GM12872 (cell line): ENCODE measurements at regions not wholly inside any gene's neighbourhood (a gene's known extent, or its start where the extent isn't known, plus 50 kb on each side); places are given as distances from the start of the nearest gene placed in this dataset.

Experiments used
- TF ChIP-seq, protein P1 (sequence below): IDR thresholded peaks from 3 replicates; pipeline ENCODE4 v1.5.1; 2011; ENCODE audit warnings: low read depth, mild to moderate bottlenecking, low read length, moderate library complexity; ENCODE audit not compliant: insufficient read depth

- TF ChIP-seq, protein P1, sequence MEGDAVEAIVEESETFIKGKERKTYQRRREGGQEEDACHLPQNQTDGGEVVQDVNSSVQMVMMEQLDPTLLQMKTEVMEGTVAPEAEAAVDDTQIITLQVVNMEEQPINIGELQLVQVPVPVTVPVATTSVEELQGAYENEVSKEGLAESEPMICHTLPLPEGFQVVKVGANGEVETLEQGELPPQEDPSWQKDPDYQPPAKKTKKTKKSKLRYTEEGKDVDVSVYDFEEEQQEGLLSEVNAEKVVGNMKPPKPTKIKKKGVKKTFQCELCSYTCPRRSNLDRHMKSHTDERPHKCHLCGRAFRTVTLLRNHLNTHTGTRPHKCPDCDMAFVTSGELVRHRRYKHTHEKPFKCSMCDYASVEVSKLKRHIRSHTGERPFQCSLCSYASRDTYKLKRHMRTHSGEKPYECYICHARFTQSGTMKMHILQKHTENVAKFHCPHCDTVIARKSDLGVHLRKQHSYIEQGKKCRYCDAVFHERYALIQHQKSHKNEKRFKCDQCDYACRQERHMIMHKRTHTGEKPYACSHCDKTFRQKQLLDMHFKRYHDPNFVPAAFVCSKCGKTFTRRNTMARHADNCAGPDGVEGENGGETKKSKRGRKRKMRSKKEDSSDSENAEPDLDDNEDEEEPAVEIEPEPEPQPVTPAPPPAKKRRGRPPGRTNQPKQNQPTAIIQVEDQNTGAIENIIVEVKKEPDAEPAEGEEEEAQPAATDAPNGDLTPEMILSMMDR = no peak
These were observed 370.6 kb upstream of the IGFBP3 start for GRCh38 chr7:46291601-46292150.

DNA sequence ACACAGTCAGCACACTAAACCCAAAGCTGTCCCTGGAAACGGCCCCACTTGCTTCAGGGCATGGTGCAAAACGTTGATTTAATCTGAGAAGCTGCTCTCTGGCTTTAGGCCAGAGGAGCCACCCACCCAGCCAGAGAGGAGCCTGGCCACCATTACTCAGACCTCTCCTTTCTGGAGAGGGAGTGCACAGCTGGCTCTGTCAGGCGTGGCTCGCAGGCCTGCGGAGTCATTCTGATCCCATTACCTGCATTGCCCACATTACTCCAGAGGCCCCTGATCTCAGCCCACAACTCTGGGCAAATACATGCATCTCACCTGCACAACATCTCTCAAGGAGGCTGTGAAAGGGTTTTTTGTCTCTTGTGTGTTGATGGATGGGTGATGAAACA, 370.0 kb upstream of the IGFBP3 start:
- TF ChIP-seq, protein P1 = no peak

- TF ChIP-seq, protein P1 = no peak
These were observed 369.4 kb upstream of the IGFBP3 start for GRCh38 chr7:46290374-46291049.

- TF ChIP-seq, protein P1 = no peak
These were observed 367.8 kb upstream of the IGFBP3 start for GRCh38 chr7:46288861-46289260.

- TF ChIP-seq, protein P1 = no peak
These were observed 366.9 kb upstream of the IGFBP3 start for GRCh38 chr7:46288010-46288409.

DNA sequence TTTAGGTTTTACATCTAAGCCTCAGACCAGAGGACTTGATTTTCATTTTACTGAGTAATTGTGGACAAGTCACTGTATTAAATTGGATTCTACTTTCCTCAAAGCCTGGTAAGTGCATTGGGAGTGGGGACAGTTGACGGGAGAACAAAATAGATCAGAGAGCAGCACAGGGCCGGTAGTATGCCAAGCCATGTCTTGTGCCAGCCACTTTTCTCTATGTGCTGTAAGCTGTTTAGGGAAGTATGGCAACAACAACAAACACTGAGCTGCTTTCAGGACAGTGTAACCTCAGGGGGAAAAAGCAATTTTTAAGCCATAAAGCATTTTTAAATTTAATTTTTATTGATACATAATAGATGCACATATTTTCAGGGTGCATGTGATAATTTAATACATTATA, 365.9 kb upstream of the IGFBP3 start:
- TF ChIP-seq, protein P1 = no peak

- TF ChIP-seq, protein P1 = no peak
These were observed 365.3 kb upstream of the IGFBP3 start for GRCh38 chr7:46286356-46286755.
